BJ (cell line): ENCODE measurements at regions not wholly inside any gene's neighbourhood (a gene's known extent, or its start where the extent isn't known, plus 50 kb on each side); places are given as distances from the start of the nearest gene placed in this dataset.

ENCODE experiments used
- CTCF ChIA-PET: fragments of 350-600 bp; formaldehyde crosslinking; extraction: SDS; loops from one replicate; lab custom pipeline; 2021; ENCODE audit warnings: antibody characterized with exemption, inconsistent platforms; lab: Yijun Ruan, JAX
- POLR2A ChIA-PET: fragments of 300-600 bp; sonication (Branson Sonifier 250); formaldehyde crosslinking; extraction: SDS; loops from one replicate; lab custom pipeline; 2021; ENCODE audit warnings: antibody characterized with exemption; lab: Charles Lee
- DNase-seq: peaks from one replicate; pipeline ENCODE4 v3.0.0-alpha.2; 2011; ENCODE audit warnings: low read depth
- H3K27me3 ChIP-seq: 2 replicates; pipeline ENCODE4 v1.6.0; 2011; ENCODE audit warnings: low read length; ENCODE audit not compliant: control insufficient read depth, insufficient read depth
- H3K36me3 ChIP-seq: 2 replicates; pipeline ENCODE4 v1.5.1; 2011; ENCODE audit warnings: low read length; ENCODE audit not compliant: control insufficient read depth, insufficient read depth
- H3K4me3 ChIP-seq: 2 replicates; pipeline ENCODE4 v1.5.1; 2011; ENCODE audit warnings: low read depth, mild to moderate bottlenecking, control low read depth, low read length
- CTCF ChIP-seq: IDR thresholded peaks from 2 replicates; pipeline ENCODE4 v1.5.1; 2011; ENCODE audit warnings: low read depth, mild to moderate bottlenecking, control low read depth, inconsistent platforms, low read length, moderate library complexity; ENCODE audit not compliant: insufficient read depth

GRCh38 chr4:92045718-92046117 is 258.0 kb upstream of the GRID2 start:
- H3K4me3 ChIP-seq, result no peak overlapping the region
- no peak for TF ChIP-seq CTCF
- H3K36me3 ChIP-seq, result no peaks in the 10 kb centered on the region
- H3K27me3 ChIP-seq, result no peaks in the 10 kb centered on the region
- ChIA-PET POLR2A (no interaction called here), CTCF (no interaction called here)
- DNase-seq, result no peak

DNA sequence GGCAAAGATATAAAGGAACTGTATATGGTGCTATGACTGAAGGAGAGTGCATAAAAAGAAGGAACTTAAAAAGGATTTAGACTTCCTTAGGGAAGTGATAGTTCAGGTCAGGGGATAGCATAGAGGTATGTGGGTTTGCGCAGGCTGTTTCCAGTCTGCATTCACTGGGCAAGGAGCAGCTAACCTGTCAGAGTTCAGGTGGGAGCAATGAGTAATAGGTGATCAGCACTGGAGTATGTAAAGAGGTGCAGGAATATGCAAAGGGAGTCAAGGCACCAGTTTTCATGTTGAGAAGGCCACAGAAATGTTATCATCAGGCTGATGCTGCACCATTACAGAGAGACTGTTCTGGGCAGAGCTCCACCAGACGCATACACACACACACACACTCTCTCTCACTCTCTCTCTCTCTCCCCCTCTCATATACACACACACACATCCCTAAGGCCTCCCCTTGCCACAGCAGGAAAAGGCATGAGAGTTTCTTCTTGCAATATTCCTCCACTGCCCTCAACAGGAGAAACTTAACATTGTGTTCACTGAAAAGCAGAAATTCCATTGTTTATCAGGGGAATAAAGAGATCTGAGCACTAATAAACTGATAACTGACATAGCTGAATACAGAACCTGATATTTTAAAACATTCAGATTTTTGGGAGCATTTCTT is 256.4 kb upstream of the GRID2 start:
- no peak overlapping the region for H3K4me3 ChIP-seq
- TF ChIP-seq CTCF, result no peak
- no peaks in the 10 kb centered on the region for H3K36me3 ChIP-seq
- ChIA-PET CTCF (no interaction called here), POLR2A (no interaction called here)
- DNase-seq, result no peak
- H3K27me3 ChIP-seq, result no peaks in the 10 kb centered on the region

- Histone ChIP-seq H3K27me3 (no peaks in the 10 kb centered on the region), H3K4me3 (no peak overlapping the region), H3K36me3 (no peaks in the 10 kb centered on the region)
- no peak for TF ChIP-seq CTCF
- ChIA-PET POLR2A (no interaction called here), CTCF (no interaction called here)
- no peak for DNase-seq
Measured at GRCh38 chr4:92050875-92051274, 252.9 kb upstream of the GRID2 start.

DNA sequence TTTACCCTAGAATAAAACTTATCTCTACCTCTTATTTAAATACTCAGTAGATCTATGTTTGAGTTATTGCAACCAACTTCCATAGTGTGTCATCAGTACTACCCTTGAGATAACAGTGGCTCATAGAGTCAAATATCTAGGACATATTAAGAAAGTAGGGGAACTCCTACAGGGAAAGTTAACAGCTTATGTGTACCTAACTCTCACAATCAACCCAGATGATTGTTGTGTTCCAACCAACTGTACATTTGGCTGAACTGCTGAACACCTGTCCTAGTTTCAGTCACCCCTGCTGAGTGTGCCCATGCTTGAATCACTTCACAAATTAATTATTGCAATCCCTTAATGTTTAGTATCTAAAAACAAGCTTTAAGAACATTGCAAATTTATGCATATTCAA is 244.2 kb upstream of the GRID2 start:
- TF ChIP-seq CTCF, result no peak
- Histone ChIP-seq H3K27me3 (no peaks in the 10 kb centered on the region), H3K4me3 (no peak overlapping the region), H3K36me3 (no peaks in the 10 kb centered on the region)
- no peak for DNase-seq
- ChIA-PET POLR2A (no interaction called here), CTCF (no interaction called here)

GRCh38 chr4:92060333-92060732 is 243.4 kb upstream of the GRID2 start:
- TF ChIP-seq CTCF, result no peak
- no peak for DNase-seq
- POLR2A ChIA-PET, result no interaction called here

More at GRCh38 chr4:92060333-92060732, 243.4 kb upstream of the GRID2 start:
- Histone ChIP-seq H3K27me3 (no peaks in the 10 kb centered on the region), H3K36me3 (no peaks in the 10 kb centered on the region), H3K4me3 (no peak overlapping the region)
- CTCF ChIA-PET, result no interaction called here
